ENCODE measurements at regions not wholly inside any gene's neighbourhood (a gene's known extent, or its start where the extent isn't known, plus 50 kb on each side); places are given as distances from the start of the nearest gene placed in this dataset.
A peak's percentile ranks its signal among the peaks of the same experiment; 100 is the strongest.

- DNase-seq (ENCODE audit: low spot score) = no peak
Observed at GRCh38 chr2:225340923-225341322, 58.6 kb upstream of the NYAP2 start.

- no peak for DNase-seq (ENCODE audit: low spot score)
Observed at GRCh38 chr2:225337183-225337582, 62.3 kb upstream of the NYAP2 start.

DNA sequence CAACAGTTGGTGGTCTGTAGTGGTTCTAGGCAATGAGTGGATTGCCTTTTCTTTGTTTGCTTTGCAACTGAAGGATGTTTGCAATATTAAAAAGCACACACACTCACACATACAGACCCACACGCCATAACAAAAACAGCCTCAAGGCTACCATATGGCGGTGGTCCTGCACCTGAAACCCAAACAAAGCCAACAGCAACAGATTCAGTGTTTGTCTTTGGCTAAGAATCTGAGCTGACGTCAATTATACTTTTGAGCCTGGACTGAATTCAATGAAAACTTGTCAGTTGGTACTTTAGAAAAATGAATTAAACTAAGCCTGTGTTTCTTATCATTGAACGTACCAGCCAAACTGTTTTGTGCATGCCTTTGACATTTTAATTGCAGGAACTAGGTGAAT, 65.0 kb upstream of the NYAP2 start:
- no peak for DNase-seq (ENCODE audit: low spot score)

GRCh38 chr2:225328192-225328591, 71.3 kb upstream of the NYAP2 start:
- DNase-seq (ENCODE audit: low spot score) = no peak

DNA sequence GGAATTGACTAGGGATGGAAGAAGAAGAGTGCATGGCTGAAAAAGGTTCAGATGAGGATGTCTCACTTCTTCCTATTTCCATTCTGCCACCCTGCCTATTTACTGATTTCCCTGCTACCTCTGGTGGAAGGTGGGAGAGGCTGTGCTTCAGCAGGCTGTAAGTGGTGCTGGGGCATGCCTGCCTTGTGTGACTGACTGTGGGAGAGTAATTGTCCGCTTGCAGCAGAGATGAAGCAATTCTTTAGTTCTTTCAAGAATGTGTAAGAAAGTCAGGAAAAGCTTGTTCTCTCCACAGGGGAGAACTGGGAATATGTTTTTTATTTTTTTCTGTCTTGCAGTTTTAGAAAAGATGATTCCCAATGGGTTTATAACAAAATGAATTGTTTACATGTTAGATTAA, 72.5 kb upstream of the NYAP2 start:
- DNase-seq (ENCODE audit: low spot score) = no peak

GRCh38 chr2:225319872-225320271, 79.6 kb upstream of the NYAP2 start:
- DNase-seq (ENCODE audit: low spot score) = no peak

GRCh38 chr2:225318440-225318839, 81.1 kb upstream of the NYAP2 start:
- DNase-seq (ENCODE audit: low spot score) = no peak

- no peak for DNase-seq (ENCODE audit: low spot score)
Observed at GRCh38 chr2:225317186-225317585, 82.3 kb upstream of the NYAP2 start.

- DNase-seq (ENCODE audit: low spot score) = no peak
Observed at GRCh38 chr2:225310745-225311144, 88.8 kb upstream of the NYAP2 start.

DNA sequence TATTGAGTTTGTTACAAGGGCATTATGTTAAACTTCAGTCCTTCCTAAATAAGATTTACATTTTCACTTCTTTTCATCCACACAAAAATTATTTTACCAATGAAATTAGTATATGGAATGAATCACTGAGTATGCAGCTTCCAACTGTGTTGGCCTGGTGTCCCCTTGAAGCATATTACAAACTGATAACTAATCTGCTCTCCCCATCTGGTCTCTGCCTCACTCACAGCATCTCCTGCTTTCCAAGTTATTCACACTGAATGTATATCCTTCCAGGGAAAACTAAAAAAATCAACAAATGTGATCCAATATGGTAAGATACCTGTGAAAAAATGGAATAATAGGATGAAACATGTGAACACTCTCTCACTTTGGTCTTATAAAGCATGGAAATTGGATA, 90.0 kb upstream of the NYAP2 start:
- no peak for DNase-seq (ENCODE audit: low spot score)

DNA sequence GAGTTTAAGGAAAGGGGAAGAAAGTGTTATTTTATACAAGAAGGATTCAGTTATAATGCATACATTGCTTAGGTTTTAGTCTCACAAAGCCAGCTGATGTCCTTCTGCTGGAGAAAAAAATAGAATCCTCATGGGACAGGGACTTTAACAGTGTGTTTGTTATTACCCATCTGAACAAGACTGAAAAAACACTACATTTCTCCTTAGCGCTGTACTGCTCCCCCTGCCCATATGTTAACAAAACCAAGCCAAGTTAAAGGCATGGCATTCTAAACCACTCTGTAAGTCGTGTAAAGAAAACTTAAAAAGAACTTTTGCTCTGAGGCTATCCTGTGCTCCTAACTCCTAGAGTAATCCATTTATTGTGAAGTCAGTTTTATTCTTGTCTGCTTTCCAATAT, 102.6 kb upstream of the NYAP2 start:
- no peak for DNase-seq (ENCODE audit: low spot score)

GRCh38 chr2:225295102-225295501, 104.4 kb upstream of the NYAP2 start:
- DNase-seq (ENCODE audit: low spot score) = no peak

DNA sequence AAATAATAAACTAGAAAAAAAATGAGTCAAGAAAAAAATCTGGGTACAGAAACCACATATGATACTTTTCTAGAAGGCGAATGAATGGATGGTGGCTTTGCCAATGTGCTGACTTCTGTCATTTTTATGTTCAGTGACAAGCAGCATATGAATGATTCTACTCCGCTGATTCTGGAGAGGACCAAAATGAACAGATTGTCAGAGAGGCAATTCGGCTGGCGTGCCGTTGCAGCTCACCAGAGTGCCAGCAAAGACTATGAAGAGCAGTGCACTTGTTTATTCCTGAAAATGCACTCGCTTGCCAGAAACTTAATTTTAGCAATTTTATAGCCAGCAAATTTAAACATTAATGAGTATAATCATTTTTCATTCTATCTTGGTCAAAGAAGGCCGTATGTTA, 105.9 kb upstream of the NYAP2 start:
- DNase-seq (ENCODE audit: low spot score) = no peak

- no peak for DNase-seq (ENCODE audit: low spot score)
Observed at GRCh38 chr2:225290757-225291400, 108.6 kb upstream of the NYAP2 start.

GRCh38 chr2:225289659-225290058, 109.9 kb upstream of the NYAP2 start:
- no peak for DNase-seq (ENCODE audit: low spot score)

DNA sequence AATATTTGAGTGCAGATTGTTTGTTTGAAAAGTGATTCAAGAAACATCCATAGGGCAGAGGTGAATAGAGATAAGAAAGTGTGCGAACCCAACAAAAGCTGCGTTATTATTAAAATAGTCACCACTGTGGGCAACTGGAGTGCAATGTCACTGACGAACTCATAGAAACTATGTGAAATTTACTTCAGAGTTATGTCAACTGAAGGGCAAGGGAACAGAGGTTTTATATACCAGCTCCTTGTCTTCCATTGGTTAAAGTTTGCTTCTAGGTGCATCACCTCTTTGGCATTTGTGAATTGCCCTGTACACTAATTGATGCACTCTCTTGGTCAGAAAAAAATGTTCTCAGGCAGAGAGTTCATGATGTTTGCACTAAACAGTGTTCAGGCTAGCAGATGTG, 110.5 kb upstream of the NYAP2 start:
- no peak for DNase-seq (ENCODE audit: low spot score)

GRCh38 chr2:225282858-225283710, 116.4 kb upstream of the NYAP2 start:
- DNase-seq (ENCODE audit: low spot score) = peak; percentile 46

DNA sequence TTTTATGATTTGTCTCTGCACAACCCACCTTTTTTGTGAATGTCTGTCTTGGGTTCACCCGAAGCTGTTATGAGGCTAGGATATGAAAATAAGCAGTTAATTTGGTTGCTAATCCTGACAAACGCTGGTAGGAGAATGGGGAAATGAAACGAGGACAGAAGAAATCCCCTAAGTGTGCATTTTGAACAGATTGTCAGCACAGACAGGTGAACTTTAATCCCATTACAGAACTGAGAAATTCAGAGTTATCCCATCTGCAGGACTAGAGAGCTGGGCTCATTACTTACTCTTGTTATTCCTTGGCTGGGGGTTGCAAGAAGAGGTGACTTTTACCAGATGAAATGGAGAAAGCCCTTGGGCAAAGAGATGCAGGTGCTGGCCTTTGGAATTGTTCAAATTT, 123.3 kb upstream of the NYAP2 start:
- no peak for DNase-seq (ENCODE audit: low spot score)

DNA sequence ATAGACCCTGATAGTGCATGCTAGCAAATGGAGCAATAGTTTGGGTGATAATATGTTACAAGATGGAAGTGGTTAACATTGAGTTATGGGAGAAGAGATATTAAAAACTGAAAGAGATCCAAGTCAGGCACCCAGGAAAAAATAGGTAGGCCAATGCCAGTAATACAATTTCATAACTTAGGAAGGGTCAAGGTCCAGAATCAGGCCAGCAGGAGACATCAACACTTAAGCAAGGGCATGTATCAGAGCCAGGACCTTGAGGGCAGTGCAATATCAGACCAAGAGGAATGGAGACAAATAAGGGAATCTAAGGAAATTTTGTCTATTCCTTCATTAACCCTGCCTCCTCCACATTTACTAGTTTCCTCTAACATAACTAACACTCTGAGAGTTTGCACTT, 124.1 kb upstream of the NYAP2 start:
- no peak for DNase-seq (ENCODE audit: low spot score)

DNA sequence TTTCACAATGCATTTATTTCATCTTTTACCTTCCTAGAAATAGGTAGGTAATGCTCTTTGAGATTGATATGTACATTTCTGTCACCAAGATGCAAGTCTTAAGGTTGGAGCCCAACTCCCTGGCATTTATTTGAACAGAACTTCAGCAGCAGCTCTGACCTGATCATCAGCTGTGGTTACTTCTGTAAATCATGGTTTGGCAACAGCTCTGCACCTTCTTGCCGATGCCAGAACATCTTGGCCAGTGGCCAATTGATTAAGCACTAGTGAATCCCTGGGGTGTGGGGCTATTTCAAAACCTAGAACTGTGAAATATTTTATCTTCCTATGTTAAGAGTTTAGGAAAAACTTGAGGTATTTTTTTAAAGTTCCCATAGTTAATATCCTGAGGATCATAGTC, 124.8 kb upstream of the NYAP2 start:
- DNase-seq (ENCODE audit: low spot score) = no peak

- DNase-seq (ENCODE audit: low spot score) = peak; percentile 8
Observed at GRCh38 chr2:225272173-225272572, 127.3 kb upstream of the NYAP2 start.

DNA sequence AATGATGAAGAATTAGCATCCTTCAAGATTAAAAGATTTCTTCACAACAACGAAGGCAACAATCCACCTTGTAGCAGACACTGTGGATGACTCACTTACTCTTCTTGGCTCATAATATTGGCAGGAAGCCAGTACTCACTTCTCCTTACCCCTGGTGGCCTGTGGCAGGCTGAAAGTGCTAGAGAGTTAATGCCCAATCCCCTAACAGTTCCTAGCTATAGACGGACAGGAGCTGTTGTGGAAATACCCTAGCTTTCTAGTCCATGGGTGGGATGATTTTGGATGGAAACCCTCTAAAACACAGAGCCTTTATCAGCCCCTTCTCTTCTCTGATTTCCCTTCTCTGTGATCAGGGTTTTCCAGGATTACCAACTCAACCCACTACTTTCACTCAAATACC, 128.6 kb upstream of the NYAP2 start:
- peak; percentile 73 for DNase-seq (ENCODE audit: low spot score)

DNA sequence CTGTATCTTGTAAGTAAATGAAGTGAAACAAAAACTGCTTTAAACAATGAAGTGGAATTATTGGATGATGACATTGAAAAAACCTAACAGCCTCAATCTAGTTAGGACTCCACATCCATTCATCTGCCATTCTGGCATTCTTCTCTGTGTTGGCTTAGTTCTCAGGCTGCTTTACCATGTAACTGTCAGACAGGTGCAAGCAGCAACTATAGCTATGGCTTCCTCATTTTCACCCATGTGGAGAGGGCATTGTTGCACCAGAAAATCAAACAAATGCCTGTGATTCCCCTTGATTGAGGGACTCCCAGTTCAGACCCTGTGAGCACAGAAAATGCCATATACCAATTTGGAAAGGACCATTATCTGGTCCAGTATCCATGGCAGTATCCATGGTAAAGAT, 129.5 kb upstream of the NYAP2 start:
- DNase-seq (ENCODE audit: low spot score) = no peak

All from HT-29 (cell line).